HEK293 (cell line): ENCODE measurements at regions not wholly inside any gene's neighbourhood (a gene's known extent, or its start where the extent isn't known, plus 50 kb on each side); places are given as distances from the start of the nearest gene placed in this dataset.

Experiments
- SETDB1 ChIP-seq: IDR thresholded peaks from one replicate; pipeline ENCODE4 v1.6.1; 2017; ENCODE audit warnings: mild to moderate bottlenecking, low read length, moderate library complexity, mixed read lengths; ENCODE audit not compliant: insufficient read length
- TF ChIP-seq, protein P1 (sequence below): fragments of 450-650 bp; formaldehyde crosslinking; IDR thresholded peaks from 2 replicates; pipeline ENCODE4 v1.5.1; 2016; ENCODE audit warnings: missing biosample characterization, missing genetic modification characterization

DNA sequence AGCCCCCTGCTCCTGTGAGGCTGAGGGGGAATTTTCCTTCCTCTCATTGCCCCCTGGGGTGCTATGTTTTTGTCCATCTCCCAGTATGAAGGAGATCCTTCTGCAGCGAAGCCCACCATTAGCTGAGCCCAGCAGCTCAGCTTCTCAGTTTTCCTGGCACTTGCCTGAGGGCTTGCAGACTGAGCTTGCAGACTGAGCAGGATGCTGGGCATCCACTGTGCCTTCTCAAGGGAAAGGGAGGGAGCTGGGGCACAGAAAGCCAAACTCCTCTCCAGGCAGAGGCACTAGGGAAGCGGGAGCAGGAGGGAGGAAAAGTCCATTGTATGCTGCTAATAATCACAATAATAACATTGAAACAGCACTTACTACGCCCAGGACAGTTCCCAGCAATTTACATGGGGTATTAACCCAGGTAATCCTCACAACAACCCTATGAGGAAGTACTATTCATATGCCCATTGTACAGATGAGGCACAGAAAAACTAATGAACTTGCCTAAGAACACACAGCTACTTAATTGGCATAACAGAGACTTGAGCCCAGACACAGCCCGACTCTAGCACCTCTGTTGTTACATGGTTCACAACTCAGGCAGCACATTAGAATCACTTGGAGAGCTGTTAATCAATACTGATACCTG lies 86.9 kb upstream of the SSBP2 start:
- no peak for TF ChIP-seq SETDB1
- TF ChIP-seq, protein P1, sequence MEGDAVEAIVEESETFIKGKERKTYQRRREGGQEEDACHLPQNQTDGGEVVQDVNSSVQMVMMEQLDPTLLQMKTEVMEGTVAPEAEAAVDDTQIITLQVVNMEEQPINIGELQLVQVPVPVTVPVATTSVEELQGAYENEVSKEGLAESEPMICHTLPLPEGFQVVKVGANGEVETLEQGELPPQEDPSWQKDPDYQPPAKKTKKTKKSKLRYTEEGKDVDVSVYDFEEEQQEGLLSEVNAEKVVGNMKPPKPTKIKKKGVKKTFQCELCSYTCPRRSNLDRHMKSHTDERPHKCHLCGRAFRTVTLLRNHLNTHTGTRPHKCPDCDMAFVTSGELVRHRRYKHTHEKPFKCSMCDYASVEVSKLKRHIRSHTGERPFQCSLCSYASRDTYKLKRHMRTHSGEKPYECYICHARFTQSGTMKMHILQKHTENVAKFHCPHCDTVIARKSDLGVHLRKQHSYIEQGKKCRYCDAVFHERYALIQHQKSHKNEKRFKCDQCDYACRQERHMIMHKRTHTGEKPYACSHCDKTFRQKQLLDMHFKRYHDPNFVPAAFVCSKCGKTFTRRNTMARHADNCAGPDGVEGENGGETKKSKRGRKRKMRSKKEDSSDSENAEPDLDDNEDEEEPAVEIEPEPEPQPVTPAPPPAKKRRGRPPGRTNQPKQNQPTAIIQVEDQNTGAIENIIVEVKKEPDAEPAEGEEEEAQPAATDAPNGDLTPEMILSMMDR (tag by site-specific recombination): no peak
